ENCODE measurements at regions not wholly inside any gene's neighbourhood (a gene's known extent, or its start where the extent isn't known, plus 50 kb on each side); places are given as distances from the start of the nearest gene placed in this dataset.

GRCh38 chr6:142537612-142538478, 236.0 kb downstream of the ADGRG6 start:
- TF ChIP-seq CTCF (IDR thresholded peaks at IDR 0.05) (no peak), EZH2 (IDR thresholded peaks at IDR 0.05; ENCODE audit: borderline replicate concordance, insufficient read depth, low read depth, low read length, poor library complexity, severe bottlenecking) (no peak)
